Esophagus muscularis mucosa (tissue), 4 donors: ENCODE measurements at regions not wholly inside any gene's neighbourhood (a gene's known extent, or its start where the extent isn't known, plus 50 kb on each side); places are given as distances from the start of the nearest gene placed in this dataset.

Experiments used
- CTCF ChIP-seq, 3 experiments: fragments of 200-600 bp in 2 of 3; fragments of 450-650 bp in 1 of 3; sonication (generic) in 2 of 3; IDR thresholded peaks; one replicate each; pipeline ENCODE4 v1.5.1; 2017 to 2019; ENCODE audit warnings: antibody characterized with exemption in 3 of 3, mild to moderate bottlenecking in 2 of 3, moderate library complexity in 1 of 3
- EP300 ChIP-seq: sonication (generic); formaldehyde crosslinking; IDR thresholded peaks from one replicate; pipeline ENCODE4 v1.6.1; 2017; ENCODE audit warnings: antibody characterized with exemption
- POLR2A ChIP-seq: fragments of 450-650 bp; IDR thresholded peaks from one replicate; pipeline ENCODE4 v1.6.1; 2017; ENCODE audit warnings: antibody characterized with exemption, moderate library complexity, mild to moderate bottlenecking, low read depth
- POLR2AphosphoS5 ChIP-seq, 2 donors: sonication (generic); formaldehyde crosslinking; IDR thresholded peaks; one replicate each; pipeline ENCODE4 v1.6.1; 2017; ENCODE audit warnings: antibody characterized with exemption in 2 of 2

GRCh38 chr11:18865261-18865660, 73.7 kb upstream of the PTPN5 start:
- TF ChIP-seq POLR2AphosphoS5 (IDR thresholded peaks at IDR 0.05): no peak
- TF ChIP-seq CTCF (IDR thresholded peaks at IDR 0.05): no peak
- TF ChIP-seq EP300: no peak
- no peak for TF ChIP-seq POLR2A
